ENCODE measurements at regions not wholly inside any gene's neighbourhood (a gene's known extent, or its start where the extent isn't known, plus 50 kb on each side); places are given as distances from the start of the nearest gene placed in this dataset.
"Not testable (repeated sequence)": the region's sequence is repeated elsewhere in the genome, so short reads cannot be mapped to it uniquely, and the experiment has no call there.

- no peak for DNase-seq (ENCODE audit: low read depth in 2 of 3, low spot score in 1 of 3)
Observed at GRCh38 chr10:64773357-64773756, 1252.2 kb downstream of the REEP3 start.

GRCh38 chr10:64784451-64784850 is 1263.2 kb downstream of the REEP3 start:
- DNase-seq (ENCODE audit: low read depth in 2 of 3, low spot score in 1 of 3) = not testable (repeated sequence)

- DNase-seq (ENCODE audit: low read depth in 2 of 3, low spot score in 1 of 3) = no peak
Observed at GRCh38 chr10:64785816-64786215, 1264.6 kb downstream of the REEP3 start.

GRCh38 chr10:64786989-64787388 is 1265.8 kb downstream of the REEP3 start:
- no peak for DNase-seq (ENCODE audit: low read depth in 2 of 3, low spot score in 1 of 3)

GRCh38 chr10:64795847-64796246 is 1274.6 kb downstream of the REEP3 start:
- no peak for DNase-seq (ENCODE audit: low read depth in 2 of 3, low spot score in 1 of 3)

- DNase-seq (ENCODE audit: low read depth in 2 of 3, low spot score in 1 of 3) = no peak
Observed at GRCh38 chr10:64798297-64798696, 1277.1 kb downstream of the REEP3 start.

- DNase-seq (ENCODE audit: low read depth in 2 of 3, low spot score in 1 of 3) = not testable (repeated sequence)
Observed at GRCh38 chr10:64808233-64808632, 1287.0 kb downstream of the REEP3 start.

- DNase-seq (ENCODE audit: low read depth in 2 of 3, low spot score in 1 of 3) = not testable (repeated sequence)
Observed at GRCh38 chr10:64810046-64810445, 1288.8 kb downstream of the REEP3 start.

GRCh38 chr10:64813391-64813790 is 1292.2 kb downstream of the REEP3 start:
- DNase-seq (ENCODE audit: low read depth in 2 of 3, low spot score in 1 of 3) = no peak

GRCh38 chr10:64814201-64814600 is 1293.0 kb downstream of the REEP3 start:
- no peak for DNase-seq (ENCODE audit: low read depth in 2 of 3, low spot score in 1 of 3)

GRCh38 chr10:64829888-64830412 is 1308.7 kb downstream of the REEP3 start:
- no peak for DNase-seq (ENCODE audit: low read depth in 2 of 3, low spot score in 1 of 3)

GRCh38 chr10:64830869-64831268 is 1309.7 kb downstream of the REEP3 start:
- DNase-seq (ENCODE audit: low read depth in 2 of 3, low spot score in 1 of 3) = no peak

GRCh38 chr10:64840341-64840740 is 1319.1 kb downstream of the REEP3 start:
- DNase-seq (ENCODE audit: low read depth in 2 of 3, low spot score in 1 of 3) = no peak

GRCh38 chr10:64846700-64847099 is 1325.5 kb downstream of the REEP3 start:
- no peak for DNase-seq (ENCODE audit: low read depth in 2 of 3, low spot score in 1 of 3)

- DNase-seq (ENCODE audit: low read depth in 2 of 3, low spot score in 1 of 3) = no peak
Observed at GRCh38 chr10:64855941-64856340, 1334.7 kb downstream of the REEP3 start.

GRCh38 chr10:64859911-64860310 is 1338.7 kb downstream of the REEP3 start:
- DNase-seq (ENCODE audit: low read depth in 2 of 3, low spot score in 1 of 3) = no peak

GRCh38 chr10:64863836-64864235 is 1342.6 kb downstream of the REEP3 start:
- DNase-seq (ENCODE audit: low read depth in 2 of 3, low spot score in 1 of 3) = no peak

GRCh38 chr10:64867501-64867962 is 1346.3 kb downstream of the REEP3 start:
- DNase-seq (ENCODE audit: low read depth in 2 of 3, low spot score in 1 of 3) = no peak

- no peak for DNase-seq (ENCODE audit: low read depth in 2 of 3, low spot score in 1 of 3)
Observed at GRCh38 chr10:64873088-64873487, 1351.9 kb downstream of the REEP3 start.

GRCh38 chr10:64873959-64874358 is 1352.8 kb downstream of the REEP3 start:
- no peak for DNase-seq (ENCODE audit: low read depth in 2 of 3, low spot score in 1 of 3)

- no peak for DNase-seq (ENCODE audit: low read depth in 2 of 3, low spot score in 1 of 3)
Observed at GRCh38 chr10:64880546-64880945, 1359.3 kb downstream of the REEP3 start.

- DNase-seq (ENCODE audit: low read depth in 2 of 3, low spot score in 1 of 3) = no peak
Observed at GRCh38 chr10:64881257-64881656, 1360.1 kb downstream of the REEP3 start.

GRCh38 chr10:64896582-64896981 is 1375.4 kb downstream of the REEP3 start:
- no peak for DNase-seq (ENCODE audit: low read depth in 2 of 3, low spot score in 1 of 3)

- DNase-seq (ENCODE audit: low read depth in 2 of 3, low spot score in 1 of 3) = not testable (repeated sequence)
Observed at GRCh38 chr10:64906311-64906710, 1385.1 kb downstream of the REEP3 start.
